ENCODE measurements at regions not wholly inside any gene's neighbourhood (a gene's known extent, or its start where the extent isn't known, plus 50 kb on each side); places are given as distances from the start of the nearest gene placed in this dataset.

DNA sequence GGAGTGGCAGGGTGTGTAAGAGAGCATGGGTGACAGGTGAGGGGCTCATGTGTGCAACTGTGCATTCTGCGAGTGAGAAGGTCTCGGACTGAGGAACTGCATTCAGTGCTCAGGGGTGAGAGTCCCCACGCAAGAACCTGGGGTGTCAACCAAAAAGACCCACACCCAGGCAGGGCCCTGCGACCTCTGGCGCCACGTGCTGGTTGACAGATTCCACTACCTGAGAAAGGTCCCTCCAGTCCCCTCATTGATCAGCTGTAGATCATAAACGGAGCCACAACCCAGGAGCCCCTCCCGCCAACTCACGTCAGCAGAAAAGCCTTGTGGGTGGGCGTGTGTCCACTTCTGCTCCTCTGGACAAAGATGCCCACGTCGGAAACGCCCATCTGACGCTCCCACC lies 98.7 kb downstream of the ASCL4 start:
- no peak overlapping the region for H3K4me3 ChIP-seq
- H3K27me3 ChIP-seq = peaks cover 42% of the 10 kb centered on the region

GRCh38 chr12:107875786-107876185 lies 101.3 kb downstream of the ASCL4 start:
- H3K9me3 ChIP-seq (ENCODE audit: low read depth) = no peaks in the 10 kb centered on the region
- H3K4me1 ChIP-seq (ENCODE audit: low read depth) = no peaks in the 10 kb centered on the region
- H3K36me3 ChIP-seq = no peaks in the 10 kb centered on the region
- H3K4me3 ChIP-seq = no peak overlapping the region
- no peak overlapping the region for H3K27ac ChIP-seq
- DNase-seq (ENCODE audit: low read depth in 1 of 2, low spot score in 1 of 2) = no peak
- peaks cover 22% of the 10 kb centered on the region for H3K27me3 ChIP-seq
- TF ChIP-seq, protein P1, sequence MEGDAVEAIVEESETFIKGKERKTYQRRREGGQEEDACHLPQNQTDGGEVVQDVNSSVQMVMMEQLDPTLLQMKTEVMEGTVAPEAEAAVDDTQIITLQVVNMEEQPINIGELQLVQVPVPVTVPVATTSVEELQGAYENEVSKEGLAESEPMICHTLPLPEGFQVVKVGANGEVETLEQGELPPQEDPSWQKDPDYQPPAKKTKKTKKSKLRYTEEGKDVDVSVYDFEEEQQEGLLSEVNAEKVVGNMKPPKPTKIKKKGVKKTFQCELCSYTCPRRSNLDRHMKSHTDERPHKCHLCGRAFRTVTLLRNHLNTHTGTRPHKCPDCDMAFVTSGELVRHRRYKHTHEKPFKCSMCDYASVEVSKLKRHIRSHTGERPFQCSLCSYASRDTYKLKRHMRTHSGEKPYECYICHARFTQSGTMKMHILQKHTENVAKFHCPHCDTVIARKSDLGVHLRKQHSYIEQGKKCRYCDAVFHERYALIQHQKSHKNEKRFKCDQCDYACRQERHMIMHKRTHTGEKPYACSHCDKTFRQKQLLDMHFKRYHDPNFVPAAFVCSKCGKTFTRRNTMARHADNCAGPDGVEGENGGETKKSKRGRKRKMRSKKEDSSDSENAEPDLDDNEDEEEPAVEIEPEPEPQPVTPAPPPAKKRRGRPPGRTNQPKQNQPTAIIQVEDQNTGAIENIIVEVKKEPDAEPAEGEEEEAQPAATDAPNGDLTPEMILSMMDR (IDR thresholded peaks at IDR 0.05; ENCODE audit: low read depth, low read length) = no peak

More for the DNA sequence above, 98.7 kb downstream of the ASCL4 start:
- TF ChIP-seq, protein P1 (IDR thresholded peaks at IDR 0.05; ENCODE audit: low read depth, low read length) = no peak
- Histone ChIP-seq H3K9me3 (ENCODE audit: low read depth) (no peaks in the 10 kb centered on the region), H3K36me3 (no peaks in the 10 kb centered on the region), H3K27ac (no peak overlapping the region), H3K4me1 (ENCODE audit: low read depth) (no peaks in the 10 kb centered on the region)
- DNase-seq (ENCODE audit: low read depth in 1 of 2, low spot score in 1 of 2) = no peak

DNA sequence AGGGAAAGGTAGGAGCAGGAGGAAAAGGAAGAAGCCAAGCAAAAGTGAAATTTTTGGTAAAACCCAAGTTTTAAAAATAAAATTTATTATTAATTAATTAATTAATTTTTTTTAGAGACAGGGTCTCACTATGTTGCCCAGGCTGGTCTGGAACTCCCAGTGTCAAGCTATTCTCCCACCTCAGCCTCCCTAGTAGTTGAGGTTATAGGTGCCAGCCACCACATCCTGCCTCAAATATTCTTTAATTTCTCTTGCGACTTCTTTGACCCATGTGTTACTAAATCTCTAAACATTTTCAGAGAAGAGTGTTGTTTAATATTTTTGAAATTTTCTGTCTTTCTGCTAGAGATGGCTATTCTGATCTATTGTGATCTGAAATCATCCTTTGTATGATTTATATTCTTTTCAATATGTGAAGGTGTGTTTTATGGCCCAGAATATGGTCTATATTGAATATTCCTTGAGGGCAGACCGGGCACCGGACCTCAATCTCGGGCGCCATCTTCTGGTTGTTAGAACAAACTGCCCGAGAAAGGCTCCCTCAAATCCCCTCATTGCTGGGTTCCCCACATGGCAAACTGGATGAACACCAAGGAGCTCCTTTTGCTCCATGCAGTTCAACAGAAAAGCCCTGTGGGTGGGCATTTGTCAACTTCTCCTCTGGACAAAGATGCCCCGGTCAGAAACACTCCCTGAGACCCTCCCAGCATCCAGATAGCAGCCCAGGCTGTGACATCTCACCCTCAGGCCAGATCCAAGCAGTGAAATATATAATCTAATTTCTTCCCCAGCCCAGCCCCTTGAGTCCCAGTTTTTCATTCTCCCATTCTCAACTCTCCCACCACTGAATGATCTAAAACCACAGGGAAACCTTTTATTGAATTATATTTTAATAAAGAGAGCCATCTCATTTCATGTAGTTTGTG lies 110.5 kb downstream of the ASCL4 start:
- H3K27ac ChIP-seq = no peak overlapping the region
- peak; percentile 66 to 83 for DNase-seq (ENCODE audit: low read depth in 1 of 2, low spot score in 1 of 2)
- no peaks in the 10 kb centered on the region for H3K9me3 ChIP-seq (ENCODE audit: low read depth)
- TF ChIP-seq, protein P1 (IDR thresholded peaks at IDR 0.05; ENCODE audit: low read depth, low read length) = peak; percentile 80
- H3K27me3 ChIP-seq = peaks cover 9% of the 10 kb centered on the region
- H3K4me3 ChIP-seq = no peak overlapping the region
- H3K36me3 ChIP-seq = no peaks in the 10 kb centered on the region
- H3K4me1 ChIP-seq (ENCODE audit: low read depth) = no peaks in the 10 kb centered on the region

DNA sequence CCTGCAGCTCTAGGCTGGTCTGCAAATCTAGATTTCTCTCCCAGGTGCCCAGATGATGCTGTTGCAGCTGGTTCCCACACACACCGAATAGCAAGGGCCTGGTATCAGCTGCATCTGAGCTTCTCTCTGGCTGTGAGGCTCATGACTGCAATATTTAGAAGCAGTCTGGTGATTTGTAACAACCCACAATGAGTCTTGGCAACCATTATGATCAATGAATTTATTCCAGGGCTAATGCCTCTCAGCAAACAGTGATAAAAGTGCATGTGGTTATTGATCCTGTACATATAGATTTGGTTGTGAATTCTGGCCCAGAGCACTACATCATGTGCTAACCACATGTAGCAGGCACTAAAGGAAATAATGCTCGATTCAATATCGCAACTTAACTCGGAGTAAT lies 114.3 kb downstream of the ASCL4 start:
- Histone ChIP-seq H3K27me3 (peaks cover 3% of the 10 kb centered on the region), H3K9me3 (ENCODE audit: low read depth) (no peaks in the 10 kb centered on the region), H3K4me1 (ENCODE audit: low read depth) (no peaks in the 10 kb centered on the region), H3K27ac (no peak overlapping the region), H3K4me3 (no peak overlapping the region), H3K36me3 (no peaks in the 10 kb centered on the region)
- TF ChIP-seq, protein P1 (IDR thresholded peaks at IDR 0.05; ENCODE audit: low read depth, low read length) = no peak
- DNase-seq (ENCODE audit: low read depth in 1 of 2, low spot score in 1 of 2) = no peak

GRCh38 chr12:107891967-107892366 lies 117.5 kb downstream of the ASCL4 start:
- no peaks in the 10 kb centered on the region for H3K4me1 ChIP-seq (ENCODE audit: low read depth)
- H3K27ac ChIP-seq = no peak overlapping the region
- H3K9me3 ChIP-seq (ENCODE audit: low read depth) = no peaks in the 10 kb centered on the region
- DNase-seq (ENCODE audit: low read depth in 1 of 2, low spot score in 1 of 2) = peak in 1 of 2 donors; percentile 20
- no peaks in the 10 kb centered on the region for H3K36me3 ChIP-seq
- H3K27me3 ChIP-seq = peaks cover 3% of the 10 kb centered on the region
- no peak overlapping the region for H3K4me3 ChIP-seq
- TF ChIP-seq, protein P1 (IDR thresholded peaks at IDR 0.05; ENCODE audit: low read depth, low read length) = peak; percentile 28

Data from cardiac muscle cell (in vitro differentiated cells and primary cell).